IPS-NIHi11 (cell line): ENCODE measurements at regions not wholly inside any gene's neighbourhood (a gene's known extent, or its start where the extent isn't known, plus 50 kb on each side); places are given as distances from the start of the nearest gene placed in this dataset.

Source experiments
- DNase-seq: peaks from one replicate; pipeline ENCODE4 v3.0.0; 2012; ENCODE audit warnings: mixed read lengths, low spot score

GRCh38 chr2:16411788-16412187, 253.8 kb downstream of the CYRIA start:
- DNase-seq = no peak

- DNase-seq = no peak
These were observed 255.8 kb downstream of the CYRIA start for GRCh38 chr2:16409849-16410248.

GRCh38 chr2:16409006-16409390, 256.6 kb downstream of the CYRIA start:
- no peak for DNase-seq

GRCh38 chr2:16408331-16409005, 257.2 kb downstream of the CYRIA start:
- DNase-seq = peak; percentile 21

- no peak for DNase-seq
These were observed 258.3 kb downstream of the CYRIA start for GRCh38 chr2:16407358-16407757.

- peak; percentile 28 for DNase-seq
These were observed 258.9 kb downstream of the CYRIA start for GRCh38 chr2:16406496-16407289.

GRCh38 chr2:16405551-16405950, 260.1 kb downstream of the CYRIA start:
- no peak for DNase-seq

- no peak for DNase-seq
These were observed 260.9 kb downstream of the CYRIA start for GRCh38 chr2:16404551-16405300.

- DNase-seq = no peak
These were observed 261.5 kb downstream of the CYRIA start for GRCh38 chr2:16404146-16404545.

- DNase-seq = no peak
These were observed 262.7 kb downstream of the CYRIA start for GRCh38 chr2:16402891-16403290.

- no peak for DNase-seq
These were observed 263.8 kb downstream of the CYRIA start for GRCh38 chr2:16401761-16402300.

- DNase-seq = no peak
These were observed 265.5 kb downstream of the CYRIA start for GRCh38 chr2:16400127-16400623.

GRCh38 chr2:16398486-16399043, 267.1 kb downstream of the CYRIA start:
- DNase-seq = no peak

GRCh38 chr2:16397681-16398475, 267.8 kb downstream of the CYRIA start:
- no peak for DNase-seq

GRCh38 chr2:16396986-16397385, 268.6 kb downstream of the CYRIA start:
- no peak for DNase-seq

GRCh38 chr2:16396171-16396570, 269.5 kb downstream of the CYRIA start:
- no peak for DNase-seq

GRCh38 chr2:16395601-16396000, 270.0 kb downstream of the CYRIA start:
- no peak for DNase-seq

GRCh38 chr2:16394986-16395550, 270.6 kb downstream of the CYRIA start:
- DNase-seq = no peak

- DNase-seq = peak; percentile 21
These were observed 271.3 kb downstream of the CYRIA start for GRCh38 chr2:16394072-16394985.
